HG03175 (cell line): ENCODE measurements at regions not wholly inside any gene's neighbourhood (a gene's known extent, or its start where the extent isn't known, plus 50 kb on each side); places are given as distances from the start of the nearest gene placed in this dataset.
"Not testable (repeated sequence)": the region's sequence is repeated elsewhere in the genome, so short reads cannot be mapped to it uniquely, and the experiment has no call there.

Experiments used
- ATAC-seq: cut with Tn5 transposase; IDR thresholded peaks from one replicate; pipeline ENCODE4 v1.9.1; 2021; ENCODE audit warnings: mild to moderate bottlenecking, moderate library complexity; ENCODE audit not compliant: unreplicated experiment

DNA sequence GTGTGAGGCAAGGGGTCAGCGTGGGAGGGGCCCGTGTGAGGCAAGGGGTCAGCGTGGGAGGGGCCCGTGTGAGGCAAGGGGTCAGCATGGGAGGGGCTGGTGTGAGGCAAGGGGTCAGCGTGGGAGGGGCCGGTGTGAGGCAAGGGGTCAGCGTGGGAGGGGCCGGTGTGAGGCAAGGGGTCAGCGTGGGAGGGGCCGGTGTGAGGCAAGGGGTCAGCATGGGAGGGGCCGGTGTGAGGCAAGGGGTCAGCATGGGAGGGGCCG, 119.2 kb downstream of the SEPTIN14 start:
- not testable (repeated sequence) for ATAC-seq

DNA sequence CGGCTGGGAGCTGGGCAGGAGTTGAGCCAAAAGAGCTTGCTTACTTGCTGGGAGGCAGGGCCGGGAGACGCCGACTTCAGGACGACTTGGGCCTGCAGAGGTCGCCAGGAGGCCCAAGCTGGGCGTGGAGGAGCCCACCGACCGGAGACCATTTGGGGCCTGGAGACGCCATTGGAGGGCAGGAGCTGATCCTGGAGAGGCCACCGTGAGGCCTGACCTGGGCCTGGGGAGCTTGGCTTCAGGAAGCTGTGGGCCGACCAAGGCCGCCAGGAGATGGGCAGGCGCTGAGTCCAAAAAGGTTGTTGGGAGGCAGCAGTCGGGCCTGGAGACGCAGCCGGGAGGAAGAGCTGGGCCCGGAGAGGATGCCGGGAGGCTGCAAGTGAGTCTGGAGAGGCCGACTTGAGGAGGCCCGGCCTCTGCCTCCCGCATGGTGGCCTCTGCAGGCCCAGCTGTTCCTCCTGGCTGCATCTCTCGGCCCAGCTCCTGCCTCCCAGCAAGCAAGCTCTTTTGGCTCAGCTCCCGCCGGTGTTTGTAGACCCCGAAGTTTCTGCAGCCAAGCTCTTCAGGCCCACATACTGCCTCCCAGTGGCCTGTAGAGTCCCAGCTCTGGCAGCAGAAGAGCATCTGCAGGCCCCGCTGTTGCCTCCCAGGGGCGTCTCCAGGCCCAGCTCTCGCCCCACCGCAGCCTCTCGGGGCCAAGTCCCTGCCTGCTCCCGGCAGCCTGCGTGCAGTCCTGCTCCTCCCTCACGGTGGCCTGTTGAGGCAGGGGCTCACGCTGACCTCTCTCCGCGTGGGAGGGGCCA, 119.7 kb downstream of the SEPTIN14 start:
- ATAC-seq, result not testable (repeated sequence)

DNA sequence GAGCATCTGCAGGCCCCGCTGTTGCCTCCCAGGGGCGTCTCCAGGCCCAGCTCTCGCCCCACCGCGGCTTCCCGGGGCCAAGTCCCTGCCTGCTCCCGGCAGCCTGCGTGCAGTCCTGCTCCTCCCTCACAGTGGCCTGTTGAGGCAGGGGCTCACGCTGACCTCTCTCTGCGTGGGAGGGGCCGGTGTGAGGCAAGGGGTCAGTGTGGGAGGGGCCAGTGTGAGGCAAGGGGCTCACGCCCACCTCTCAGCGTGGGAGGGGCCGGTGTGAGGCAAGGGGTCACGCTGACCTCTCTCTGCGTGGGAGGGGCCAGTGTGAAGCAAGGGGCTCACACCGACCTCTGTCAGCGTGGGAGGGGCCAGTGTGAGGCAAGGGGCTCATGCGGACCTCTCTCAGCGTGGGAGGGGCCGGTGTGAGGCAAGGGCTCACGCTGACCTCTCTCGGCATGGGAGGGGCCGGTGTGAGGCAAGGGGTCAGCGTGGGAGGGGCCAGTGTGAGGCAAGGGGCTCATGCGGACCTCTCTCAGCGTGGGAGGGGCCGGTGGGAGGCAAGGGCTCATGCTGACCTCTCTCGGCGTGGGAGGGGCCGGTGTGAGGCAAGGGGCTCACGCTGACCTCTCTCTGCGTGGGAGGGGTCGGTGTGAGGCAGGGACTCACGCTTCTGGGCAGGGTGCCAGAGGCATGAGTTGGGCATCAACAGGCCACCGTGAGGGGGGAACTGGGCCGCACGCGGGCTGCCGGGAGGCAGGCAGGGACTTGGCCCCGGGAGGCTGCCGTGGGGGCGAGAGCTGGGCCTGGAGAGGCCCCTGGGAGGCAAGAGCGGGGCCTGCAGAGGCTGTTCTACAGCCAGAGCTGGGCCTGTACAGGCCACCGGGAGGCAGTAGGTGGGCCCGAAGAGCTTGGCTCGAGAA, 120.6 kb downstream of the SEPTIN14 start:
- not testable (repeated sequence) for ATAC-seq

DNA sequence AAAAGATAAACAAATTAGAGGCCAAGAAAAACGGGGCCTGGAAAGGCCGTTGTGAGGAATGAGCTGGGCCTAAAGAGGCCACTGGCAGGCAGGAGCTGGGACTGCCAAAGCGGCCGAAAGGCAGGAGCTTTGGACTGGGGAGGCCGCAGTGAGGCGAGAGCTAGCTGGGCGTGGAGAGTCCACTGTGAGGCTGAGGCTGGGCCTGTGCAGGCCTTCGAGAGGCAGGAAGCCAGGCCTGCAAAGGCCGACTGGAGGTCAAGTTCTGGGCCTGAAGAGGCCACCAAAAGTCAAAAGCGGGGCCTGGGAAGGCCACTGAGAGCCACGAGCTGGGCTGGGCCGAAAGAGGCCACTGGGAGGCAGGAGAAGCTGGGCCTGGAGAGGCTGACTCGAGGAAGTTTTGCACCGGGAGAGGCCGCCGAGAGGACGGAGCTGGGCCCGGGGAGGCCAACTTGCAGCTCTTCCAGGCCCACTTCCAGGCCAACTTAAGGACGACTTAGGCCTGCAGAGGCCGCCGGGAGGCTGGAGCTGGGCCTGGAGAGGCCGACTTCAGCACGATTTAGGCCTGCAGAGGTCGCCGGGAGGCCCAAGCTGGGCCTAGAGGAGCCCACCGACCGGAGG, 121.8 kb downstream of the SEPTIN14 start:
- not testable (repeated sequence) for ATAC-seq

DNA sequence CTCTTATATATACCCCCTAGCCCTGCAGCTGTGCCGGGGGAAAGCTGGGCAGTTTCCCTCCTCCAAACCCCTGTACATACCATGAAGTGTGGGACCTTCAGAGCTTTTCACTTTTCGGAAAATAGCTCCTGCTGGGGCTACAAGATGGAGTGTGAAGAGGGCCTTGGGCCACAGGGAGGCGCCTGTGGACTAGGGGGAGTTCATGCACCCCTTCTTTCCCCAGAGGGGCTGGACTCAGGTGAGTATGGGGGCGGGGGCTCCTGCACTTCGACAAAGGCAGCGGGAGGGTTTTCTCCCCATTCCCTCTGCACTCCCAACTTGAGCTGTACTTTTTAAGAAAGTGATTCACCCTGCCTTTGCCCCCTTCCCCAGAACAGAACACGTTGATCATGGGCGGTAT, 122.5 kb downstream of the SEPTIN14 start:
- not testable (repeated sequence) for ATAC-seq

DNA sequence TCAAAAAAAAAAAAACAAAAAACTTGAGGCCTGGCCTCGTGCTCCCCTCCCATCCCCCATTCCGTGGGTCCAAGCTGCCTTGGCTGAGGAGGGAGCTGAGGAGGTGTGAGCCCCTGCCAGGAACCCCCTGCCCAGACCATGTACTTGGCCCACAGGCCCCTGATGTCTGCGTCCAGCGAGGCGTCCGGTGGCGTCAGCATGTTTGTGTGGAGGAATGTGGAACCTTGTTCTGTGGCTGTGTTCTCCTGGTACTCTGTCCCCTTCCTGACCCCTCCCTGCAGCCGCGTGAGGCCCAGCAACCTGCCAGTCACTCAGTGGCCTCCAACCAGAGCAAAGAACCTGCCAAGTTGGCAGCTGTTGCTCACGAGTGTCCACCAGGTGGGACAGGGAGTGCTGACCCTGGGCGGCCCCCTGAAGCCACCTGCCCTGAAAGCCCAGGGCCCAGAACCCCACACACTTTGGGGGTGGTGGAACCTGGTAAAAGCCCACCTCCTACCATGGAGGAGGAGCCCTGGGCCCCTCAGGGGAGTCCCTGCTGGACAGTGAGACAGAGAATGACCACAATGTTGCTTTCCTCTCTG, 125.8 kb downstream of the SEPTIN14 start:
- not testable (repeated sequence) for ATAC-seq

DNA sequence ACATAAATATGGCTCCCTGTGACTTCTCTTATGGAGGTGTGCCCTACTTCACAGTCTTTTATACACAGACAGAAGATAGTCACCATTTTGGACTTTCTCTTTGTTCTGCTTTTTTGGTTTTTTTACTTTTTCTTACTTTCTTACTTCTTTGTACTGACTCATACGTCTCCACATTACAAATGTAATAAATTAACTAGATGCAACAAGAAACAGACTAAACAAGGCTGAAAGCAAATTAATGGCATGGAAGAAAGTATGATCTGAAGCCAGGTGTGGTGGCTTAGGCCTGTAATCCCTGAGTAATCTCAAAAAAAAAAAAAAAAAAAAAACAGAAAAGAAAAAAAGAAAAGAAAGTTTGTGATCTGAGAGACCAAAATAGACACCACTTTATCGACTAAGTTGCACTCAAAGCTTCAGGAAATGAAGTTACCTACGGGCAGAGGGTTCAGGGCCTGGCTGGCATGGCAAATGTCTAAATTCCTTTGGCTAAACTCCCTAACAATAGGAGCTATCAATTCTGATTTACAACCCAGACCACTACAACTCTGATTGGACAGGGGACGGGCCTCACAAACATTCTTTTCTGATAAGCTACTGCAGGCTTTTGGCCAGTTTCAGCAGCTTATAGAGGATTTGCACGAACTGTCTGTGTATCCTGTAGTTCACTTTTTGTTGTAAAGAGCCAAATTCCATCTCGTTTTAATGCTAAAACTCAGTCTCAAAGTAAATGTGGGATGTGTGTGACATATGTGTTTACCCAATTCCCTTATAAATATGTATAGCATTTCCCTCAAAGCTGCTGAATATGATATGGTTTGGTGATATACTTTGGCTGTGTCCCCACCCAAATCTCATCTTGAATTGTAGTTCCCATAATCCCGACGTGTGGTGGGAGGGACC, 129.1 kb downstream of the SEPTIN14 start:
- ATAC-seq, result no peak

DNA sequence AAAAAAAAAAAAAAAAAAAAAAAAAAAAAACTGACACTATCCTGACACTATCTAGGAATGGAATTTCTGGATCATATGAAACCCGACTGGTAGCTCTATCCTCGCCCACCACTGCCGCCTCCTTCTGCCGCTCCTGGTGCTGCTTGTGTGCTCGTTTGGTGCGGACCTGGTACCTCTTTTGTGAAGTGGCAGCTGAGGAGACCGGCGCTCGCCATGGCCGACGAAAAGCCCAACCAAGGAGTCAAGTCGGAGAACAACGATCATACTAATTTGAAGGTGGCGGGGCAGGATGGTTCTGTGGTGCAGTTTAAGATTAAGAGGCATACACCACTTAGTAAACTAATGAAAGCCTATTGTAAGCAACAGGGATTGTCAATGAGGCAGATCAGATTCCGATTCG, 130.6 kb downstream of the SEPTIN14 start:
- ATAC-seq, result no peak

DNA sequence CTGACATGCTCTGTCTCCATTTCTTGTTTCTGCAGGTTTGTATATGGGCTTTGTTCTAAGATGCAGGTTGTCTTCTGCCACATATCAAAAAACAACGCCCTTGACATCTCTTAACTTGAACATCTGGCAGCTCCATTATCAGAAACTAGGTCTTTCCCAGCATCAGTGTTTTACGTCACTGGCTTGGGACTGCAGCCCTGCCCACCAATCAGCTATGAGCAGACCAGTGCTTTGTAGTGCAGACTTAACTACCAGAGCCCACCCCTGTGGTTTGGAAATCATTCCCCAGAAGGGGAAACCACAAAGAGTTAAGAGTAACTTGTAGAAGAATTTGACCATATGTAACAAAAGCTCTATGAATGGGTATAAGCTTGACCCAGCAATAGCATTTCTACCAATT, 132.4 kb downstream of the SEPTIN14 start:
- no peak for ATAC-seq

DNA sequence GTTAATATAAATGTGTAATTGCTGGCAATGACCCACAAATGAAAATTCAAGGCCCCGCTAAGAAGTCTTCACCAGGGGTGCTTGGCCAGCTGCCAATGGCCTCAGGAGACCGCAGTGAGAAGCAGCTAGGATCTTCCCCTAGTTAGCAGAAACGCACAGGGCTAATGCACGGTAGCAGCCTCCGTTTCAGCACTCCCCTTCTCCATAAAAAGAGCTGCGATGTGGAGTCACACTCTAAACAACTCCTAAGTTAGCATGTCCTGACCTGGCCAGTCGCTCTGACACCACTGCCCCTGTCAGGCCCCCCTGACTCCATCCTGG, 139.0 kb downstream of the SEPTIN14 start:
- ATAC-seq, result no peak

DNA sequence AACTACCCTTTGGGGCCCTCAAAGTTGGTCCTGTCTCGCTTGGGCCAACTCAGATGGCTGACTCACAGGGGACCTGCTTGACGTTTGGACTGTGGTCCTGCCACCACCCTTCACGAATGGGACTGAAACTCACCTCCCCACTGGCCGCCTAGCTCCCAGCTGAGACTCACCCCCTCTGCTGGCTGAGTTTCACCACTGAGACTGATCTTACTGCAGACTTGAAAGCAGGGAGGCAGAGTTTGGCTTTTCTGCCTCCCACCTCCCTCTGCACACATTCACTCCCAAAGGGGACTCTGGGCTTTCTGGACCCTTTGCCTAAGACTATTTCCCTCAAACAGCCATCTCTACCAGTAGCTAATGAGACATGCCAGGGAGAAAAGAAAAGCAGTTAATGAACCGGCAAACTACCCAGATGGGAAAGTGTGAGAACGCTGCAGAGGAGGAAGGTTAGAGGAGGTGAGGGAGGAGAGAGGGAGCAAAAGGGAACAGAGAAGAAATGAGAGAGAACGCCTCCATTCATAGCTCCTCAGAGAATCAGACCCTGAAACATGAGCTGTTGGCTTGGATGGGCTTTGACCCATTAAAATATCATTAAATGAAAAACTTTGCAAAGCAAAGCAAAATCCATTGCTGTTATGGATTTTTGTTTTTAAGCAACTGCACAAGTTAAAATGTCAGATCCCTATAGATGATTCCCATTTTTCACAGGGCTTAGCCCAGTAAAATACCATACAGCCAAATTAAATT, 139.5 kb downstream of the SEPTIN14 start:
- ATAC-seq, result peak; percentile 97

DNA sequence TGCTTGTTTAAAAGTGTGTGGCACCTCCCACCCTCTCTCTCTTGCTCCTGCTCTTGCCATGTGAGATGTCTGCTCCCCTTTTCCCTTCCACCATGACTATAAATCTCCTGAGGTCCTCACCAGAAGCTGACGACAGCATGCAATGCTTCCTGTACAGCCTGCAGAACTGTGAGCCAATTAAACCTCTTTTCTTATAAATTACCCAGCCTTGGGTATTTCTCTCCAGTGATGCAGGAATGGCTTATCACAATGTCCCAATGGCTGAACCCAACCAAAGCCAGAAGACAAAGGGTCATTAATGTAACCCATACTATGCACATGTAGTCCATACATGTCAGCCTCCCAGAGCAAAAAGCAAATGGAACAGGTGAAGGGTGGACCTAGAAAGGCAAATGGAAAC, 141.5 kb downstream of the SEPTIN14 start:
- ATAC-seq, result not testable (repeated sequence)

DNA sequence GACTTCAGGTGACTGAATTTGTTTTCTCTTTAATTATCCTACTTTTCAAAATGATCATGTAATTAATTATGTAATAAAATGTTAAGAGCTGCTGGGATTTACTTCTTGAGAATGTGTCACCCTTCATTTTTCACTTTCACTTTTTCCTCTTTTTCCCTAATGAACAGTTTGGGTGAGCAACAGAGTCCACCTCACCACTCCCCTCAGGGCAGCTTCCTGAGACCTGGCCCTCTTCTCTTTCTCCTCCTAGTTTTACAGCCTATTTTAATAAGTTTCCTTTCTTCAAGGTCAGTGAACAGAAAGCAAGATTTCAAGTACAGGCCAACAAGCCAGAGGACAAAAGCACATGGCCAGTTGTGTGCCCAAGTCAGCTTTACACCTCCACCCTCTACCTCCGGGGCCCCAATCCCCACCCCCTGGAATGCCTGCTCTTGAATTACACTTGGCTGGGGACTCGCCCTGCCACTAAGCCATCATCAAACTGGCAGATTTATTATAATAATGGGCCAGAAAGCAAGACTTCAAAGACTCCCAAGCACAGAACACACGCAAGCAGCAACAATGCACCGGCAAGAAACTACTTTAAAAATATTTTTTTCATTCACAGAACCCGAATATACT, 143.1 kb upstream of the VOPP1 start:
- ATAC-seq, result not testable (repeated sequence)

DNA sequence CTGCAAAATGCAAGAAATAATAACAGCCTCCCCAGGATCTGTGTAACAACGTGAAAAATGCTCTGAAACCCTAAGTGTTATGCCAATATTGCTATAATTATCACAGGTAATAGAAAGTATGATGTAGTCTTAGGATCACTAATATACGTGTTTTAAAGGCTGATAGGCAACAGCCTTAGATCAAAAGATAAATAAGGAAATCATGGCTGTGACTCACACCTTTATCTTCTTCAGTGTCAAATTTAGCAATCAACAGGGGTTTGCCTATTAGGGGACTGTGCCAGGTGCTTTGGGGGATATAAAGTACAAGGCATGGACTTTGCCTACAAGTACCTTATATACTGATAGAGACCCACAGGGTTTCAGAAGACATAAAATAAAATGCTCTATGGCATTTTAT, 142.1 kb upstream of the VOPP1 start:
- ATAC-seq, result not testable (repeated sequence)

DNA sequence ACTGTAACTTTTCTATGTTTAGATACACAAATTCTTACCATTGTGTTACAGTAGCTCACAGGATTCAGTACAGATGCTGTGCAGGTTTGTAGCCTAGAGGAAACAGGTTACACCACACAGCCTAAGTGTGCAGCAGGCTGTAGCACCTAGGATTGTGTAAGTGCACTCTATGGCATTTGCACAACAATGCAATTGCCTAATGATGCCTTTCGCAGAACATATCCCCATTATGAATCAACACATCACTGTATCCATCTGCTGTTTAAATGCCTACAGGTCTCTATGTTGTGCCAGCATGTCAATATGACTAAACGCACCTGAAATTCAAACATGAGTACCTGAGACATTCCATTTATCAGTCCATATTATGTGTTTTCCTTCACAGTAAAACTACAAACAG, 138.0 kb upstream of the VOPP1 start:
- ATAC-seq, result not testable (repeated sequence)

DNA sequence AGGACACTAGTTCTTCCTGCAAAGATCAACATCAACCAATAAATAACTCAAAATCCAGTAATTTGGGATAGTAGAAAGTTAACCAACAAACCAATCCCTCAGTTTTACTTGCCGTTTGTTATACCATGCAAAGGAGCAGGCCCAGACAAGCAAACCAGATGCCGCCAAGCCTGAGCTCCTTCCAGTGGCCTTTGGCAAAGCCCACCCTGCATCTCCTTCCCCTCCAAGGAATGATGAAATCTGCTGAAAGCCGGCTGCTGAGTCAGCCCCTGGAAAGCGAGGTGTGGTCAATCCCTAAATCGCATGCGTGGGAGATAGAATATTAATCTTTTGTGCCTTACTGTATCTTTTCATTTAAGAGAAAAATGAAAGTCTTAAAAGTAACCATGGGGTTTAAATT, 135.7 kb upstream of the VOPP1 start:
- ATAC-seq, result not testable (repeated sequence)

DNA sequence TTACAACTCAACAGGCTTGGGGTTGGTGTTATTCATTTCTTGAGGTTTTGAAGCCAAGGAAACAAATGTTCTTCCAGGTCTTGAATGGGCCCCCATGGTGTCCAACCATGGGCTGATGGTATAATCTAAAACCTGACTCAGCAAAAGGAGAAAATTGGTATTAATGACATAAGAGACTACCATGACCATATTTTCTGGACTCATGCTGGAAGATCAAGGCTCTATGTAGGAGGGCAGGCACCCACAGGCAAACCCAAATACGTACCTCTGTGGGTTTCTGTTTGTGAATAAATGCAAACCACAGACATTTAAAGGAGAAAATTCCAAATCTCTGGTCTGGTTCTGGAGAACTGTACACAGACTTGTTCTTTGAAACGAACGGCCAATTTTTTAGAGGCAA, 135.1 kb upstream of the VOPP1 start:
- ATAC-seq, result not testable (repeated sequence)

DNA sequence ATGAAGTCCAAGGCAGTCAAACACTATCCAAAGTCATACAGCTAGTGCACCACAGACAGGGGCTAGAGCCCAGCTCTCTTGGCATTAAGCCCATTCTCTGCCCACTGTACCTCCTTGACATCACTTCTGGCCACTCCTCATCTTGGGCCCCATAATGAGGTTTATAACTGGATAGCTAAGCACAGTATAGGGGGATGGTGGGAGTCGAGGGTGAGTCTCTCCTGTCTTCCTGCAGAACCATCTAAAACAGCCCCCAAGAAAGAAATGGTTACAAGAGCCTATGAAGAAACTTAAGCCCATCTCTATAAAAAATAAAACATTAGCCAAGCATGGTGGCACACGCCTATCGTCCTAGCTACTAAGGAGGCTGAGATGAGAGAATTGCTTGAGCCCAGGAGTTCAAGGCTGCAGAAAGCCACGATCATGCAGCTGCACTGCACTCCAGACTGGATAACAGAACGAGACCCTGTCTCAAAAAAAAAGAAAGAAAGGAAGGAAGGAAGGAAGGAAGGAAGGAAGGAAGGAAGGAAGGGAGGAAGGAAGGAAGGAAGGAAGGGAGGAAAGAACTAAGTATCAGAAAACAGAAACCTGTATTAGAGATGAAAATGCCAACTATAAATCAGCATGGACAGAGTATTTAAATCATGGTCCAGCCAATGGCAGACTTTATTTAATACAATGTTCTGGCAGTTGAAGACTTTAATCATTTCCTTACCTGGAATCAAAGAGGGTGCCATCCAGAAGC, 134.3 kb upstream of the VOPP1 start:
- not testable (repeated sequence) for ATAC-seq
